IPS-NIHi11 (cell line): ENCODE measurements at regions not wholly inside any gene's neighbourhood (a gene's known extent, or its start where the extent isn't known, plus 50 kb on each side); places are given as distances from the start of the nearest gene placed in this dataset.
"Not testable (repeated sequence)": the region's sequence is repeated elsewhere in the genome, so short reads cannot be mapped to it uniquely, and the experiment has no call there.

Experiments used
- DNase-seq: peaks from one replicate; pipeline ENCODE4 v3.0.0; 2012; ENCODE audit warnings: mixed read lengths, low spot score

DNA sequence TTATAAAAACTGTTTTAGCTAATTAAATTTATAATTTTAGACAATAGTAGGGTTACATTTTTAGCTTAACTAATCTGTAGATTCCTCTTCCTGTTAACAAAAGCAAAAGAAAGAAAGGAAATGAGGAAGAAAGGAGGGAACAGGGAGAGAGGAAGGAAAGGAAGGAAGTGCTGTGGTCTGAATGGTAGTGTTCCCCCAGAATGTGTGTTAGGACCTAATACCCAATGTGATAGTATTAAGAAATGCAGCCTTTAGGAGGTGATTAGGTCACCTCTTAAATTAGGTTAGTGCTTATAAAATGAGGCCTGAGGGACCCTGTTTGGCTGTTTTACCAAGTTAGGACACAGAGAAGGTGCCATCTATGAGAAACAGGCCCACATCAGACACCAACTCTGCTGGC lies 136.9 kb upstream of the SAMSN1 start:
- no peak for DNase-seq

DNA sequence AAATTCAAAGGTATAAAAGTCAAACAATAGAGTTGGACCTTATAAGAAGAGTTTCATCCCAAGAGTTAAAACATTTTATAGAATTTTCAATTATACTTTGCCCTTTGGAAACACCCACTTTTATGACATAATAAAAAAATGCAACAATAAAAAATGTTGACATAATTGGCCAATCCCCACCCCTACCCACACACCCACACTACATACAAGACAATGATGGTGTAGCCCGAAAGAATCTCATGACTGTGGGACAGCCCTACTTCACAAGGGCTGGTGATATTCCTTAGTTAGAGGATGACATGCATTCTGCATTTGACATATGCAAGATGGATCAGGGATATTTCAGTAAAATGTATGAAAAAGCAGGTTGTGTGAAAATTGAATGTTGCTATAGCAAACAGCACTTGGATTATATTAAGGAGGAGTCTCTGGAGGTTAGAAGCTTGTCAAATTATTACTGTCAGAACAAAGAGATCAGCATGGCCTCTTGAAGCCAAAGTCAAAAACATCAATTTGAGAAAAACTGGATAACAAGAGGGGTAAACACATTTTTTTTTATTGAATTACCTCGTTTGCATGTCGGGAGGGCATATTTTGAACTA lies 133.0 kb upstream of the SAMSN1 start:
- no peak for DNase-seq

DNA sequence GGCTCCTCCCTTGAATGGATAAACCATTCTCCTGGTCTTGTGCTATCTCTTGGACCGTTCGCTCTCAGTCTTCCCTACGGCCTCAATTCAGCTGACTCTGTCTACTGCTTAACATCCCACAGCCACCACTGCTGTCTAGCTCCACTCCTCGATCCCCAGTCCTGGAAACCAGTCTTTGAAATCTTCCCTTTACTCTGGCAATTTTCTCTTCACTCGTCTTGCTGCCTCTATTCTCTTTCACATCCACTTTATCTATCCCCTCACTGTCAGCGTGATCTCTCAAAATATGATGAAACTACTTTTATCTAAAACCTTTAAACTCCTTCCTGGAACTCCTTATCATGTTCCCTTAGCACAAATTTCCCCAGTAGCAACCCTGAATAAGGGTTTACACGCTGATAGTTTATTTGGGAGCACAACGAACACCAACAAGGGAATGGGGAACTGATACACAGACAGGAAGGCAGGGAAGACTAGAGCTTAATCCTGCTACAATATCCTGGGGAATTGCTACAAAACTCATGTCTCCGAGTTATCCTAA lies 131.6 kb upstream of the SAMSN1 start:
- DNase-seq: no peak

DNA sequence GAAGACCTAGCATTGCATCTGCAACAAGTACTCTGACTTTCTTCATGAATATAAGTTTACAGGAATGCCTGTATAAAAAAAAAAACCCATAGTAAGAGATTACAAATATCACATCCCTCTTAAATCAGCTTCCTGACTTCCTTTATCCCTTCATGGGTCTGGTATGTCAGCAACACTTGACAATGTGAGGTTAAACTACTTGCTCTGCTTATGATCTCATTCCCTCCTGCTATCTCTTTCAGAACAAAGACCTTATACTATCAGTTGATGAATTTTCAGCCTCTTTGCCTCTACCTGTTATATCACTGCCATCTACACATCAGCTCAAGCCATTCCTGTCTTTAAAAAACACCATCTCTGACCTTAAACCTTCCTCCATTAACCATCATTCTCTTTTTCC lies 130.9 kb upstream of the SAMSN1 start:
- DNase-seq: no peak

DNA sequence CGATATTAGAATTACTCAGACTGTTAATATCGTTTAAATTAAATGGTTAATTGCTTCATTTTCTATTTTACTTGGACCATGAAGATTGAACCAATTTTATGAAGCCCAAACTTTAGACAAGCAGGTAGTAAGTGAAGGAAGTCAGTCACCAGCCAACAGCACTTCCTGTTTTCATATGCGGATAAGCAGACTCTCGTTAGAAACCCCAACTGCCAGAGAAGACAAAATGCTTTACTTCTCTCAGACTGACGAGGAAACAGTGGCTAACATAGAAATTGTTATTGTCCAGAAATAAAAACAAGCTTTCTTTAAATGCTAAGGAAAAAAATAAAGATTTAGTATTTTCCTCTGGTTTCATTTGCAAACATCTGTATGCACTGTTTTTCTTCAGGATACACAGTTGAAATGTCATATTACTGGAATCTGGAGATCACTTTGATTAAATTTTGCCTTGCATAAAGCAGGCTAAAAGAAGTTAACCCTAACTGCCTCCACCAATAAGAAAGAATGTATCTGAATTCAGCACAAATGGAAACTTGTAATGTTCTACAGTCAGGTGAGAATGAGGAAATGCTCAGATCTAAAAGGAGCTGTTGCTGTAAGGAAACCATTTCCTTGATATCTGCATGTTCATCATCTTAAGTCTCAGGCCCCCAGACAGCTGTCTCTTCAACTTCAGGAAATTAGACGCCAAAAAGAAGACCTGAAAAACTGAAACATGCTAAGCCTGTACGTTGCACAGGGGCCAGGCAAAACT lies 129.8 kb upstream of the SAMSN1 start:
- no peak for DNase-seq

DNA sequence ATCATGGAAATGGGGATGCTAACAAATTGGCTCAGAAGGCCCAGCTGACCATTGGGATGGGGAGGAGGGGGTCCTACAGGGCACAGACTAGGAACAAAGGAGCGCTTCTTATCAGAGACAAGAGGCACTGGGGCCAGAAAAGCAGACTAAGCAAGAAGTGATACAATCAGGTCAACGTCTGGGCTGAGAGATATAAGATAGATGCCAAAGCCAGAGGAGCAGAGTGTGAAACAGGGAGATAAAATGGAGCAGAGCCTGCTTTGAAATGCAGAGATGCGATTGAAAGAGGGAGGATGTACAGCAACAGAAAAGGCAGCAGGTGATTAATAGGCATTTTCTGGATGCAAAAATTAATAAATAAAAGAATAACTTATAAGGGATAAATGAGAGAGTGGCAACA lies 127.5 kb upstream of the SAMSN1 start:
- no peak for DNase-seq

DNA sequence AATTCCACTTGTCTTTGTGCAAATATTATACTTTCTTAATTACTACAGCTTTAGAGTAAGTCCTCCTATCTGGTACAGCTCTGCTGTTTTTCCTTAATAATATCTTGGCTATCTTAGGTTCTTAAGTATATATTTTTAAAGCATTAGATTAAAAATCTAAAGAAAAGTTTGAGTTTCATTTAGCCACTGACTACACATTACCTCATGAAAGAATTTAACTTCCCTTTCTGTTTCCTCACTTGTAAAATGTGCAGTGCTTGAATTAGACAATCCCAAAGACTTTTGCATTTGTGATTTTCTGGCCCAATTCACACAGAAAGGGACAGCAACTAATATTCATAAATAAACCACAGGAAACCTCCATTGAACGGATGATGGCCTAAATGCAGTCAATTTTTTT lies 126.4 kb upstream of the SAMSN1 start:
- no peak for DNase-seq

DNA sequence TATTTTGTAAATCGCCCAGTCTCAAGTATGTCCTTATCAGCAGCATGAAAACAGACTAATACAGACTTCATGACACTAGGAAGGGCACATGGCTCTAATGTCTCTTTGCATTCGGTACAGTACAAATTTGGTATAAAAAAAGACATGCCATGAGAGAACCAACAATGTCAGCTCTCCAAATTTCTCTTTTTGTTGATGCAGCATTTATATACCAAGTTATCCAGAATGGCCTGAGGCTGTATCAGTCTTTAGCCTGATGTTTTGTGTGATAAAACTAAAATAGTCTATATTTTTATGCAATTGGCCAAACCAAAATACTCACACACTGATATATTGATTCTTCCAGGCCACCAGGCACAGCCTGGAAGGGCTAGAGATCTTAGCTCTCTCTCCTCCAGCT lies 124.3 kb upstream of the SAMSN1 start:
- no peak for DNase-seq

DNA sequence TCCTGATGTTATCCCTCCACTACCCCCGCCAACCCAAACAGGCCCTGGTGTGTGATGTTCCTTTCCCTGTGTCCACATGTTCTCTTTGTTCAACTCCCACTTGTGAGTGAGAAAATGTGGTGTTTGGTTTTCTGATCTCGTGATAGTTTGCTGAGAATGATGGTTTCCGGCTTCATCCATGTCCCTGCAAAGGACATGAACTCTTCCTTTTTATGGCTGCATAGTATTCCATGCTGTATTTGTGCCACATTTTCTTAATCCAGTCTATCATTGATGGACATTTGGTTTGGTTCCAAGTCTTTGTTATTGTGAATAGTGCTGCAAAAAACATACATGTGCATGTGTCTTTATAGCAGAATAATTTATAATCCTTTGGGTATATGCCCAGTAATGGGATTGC lies 123.0 kb upstream of the SAMSN1 start:
- not testable (repeated sequence) for DNase-seq

DNA sequence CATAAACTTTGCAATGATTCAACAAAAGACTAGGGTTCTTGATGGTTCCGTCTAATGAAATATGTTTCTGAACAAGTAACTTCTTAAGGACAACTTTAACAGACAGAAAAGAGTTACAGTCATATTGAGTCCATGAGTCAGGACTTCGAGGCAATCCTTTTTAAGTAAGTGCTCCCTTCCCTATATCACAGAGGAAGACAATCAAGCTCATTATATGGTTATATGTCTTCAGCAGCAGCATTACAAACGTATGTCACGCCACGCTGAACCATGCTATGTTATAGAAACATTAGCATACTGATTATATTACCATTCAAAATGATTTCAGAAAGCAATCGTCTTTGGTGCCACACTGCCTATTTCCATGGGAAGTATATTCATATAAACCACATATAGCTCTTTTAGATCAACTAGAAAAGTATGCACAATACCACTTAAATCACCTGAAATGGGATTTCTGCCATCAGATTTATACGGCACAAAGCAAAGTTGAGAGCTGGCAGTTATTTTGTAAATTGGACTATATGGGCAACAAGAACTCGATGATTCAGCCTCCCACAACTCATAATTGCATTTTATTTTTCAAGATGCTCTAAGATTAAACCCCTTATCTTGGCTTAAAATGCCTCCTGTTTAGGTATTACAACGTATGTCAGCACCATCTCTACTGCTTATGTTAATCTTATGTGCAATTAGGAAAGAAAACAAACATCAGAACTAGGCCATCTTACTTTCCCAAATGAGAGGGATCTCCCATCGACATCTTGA lies 111.3 kb upstream of the SAMSN1 start:
- DNase-seq: no peak

DNA sequence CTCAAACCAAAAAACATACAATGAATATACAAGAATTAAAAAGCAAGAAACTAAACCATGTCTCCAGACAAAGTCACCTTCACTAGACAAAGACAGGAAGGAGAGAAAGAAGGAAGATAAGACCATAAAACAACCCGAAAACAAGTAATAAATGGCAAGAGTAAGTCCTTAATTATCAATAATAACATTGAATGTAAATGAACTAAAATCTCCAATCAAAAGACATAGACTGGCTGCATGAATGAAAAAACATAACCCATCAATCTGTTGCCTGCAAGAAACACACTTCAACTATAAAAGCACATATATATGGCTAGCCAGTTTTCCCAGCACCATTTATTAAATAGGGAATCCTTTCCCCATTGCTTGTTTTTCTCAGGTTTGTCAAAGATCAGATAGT lies 100.8 kb upstream of the SAMSN1 start:
- no peak for DNase-seq

DNA sequence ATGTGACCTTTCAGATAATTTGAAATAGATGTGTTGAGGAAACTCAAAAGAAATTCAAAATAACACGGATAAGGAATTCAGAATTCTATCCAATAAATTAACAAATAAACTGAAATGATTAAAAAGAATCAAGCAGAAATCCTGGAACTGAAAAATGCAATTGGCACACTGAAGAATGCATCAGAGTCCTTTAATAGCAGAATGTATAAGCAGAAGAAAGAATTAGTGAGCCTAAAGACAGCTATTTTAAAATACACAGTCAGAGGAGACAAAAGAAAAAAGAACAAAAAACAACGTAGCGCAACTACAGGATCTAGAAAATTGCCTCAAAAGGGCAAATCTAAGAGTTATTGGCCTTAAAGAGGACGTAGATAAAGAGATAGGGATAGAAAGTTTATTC lies 99.6 kb upstream of the SAMSN1 start:
- no peak for DNase-seq

DNA sequence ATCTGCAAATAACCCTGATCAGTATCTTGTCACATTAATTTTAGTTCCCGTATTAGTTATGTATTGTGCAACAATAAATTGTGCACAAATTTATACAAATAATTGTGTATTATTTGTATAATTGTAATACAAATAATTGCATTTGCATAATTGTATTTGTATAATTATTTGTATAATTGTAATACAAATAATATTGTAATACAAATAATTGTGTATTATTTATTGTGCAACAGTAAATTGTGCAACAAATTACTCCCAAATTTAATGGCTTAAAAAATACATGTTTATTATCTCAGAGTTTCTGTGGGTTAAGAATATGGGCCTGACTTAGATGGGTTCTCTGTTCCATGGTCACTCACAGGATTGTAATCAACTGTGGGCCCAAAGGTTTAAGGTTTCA lies 86.2 kb upstream of the SAMSN1 start:
- DNase-seq: no peak

DNA sequence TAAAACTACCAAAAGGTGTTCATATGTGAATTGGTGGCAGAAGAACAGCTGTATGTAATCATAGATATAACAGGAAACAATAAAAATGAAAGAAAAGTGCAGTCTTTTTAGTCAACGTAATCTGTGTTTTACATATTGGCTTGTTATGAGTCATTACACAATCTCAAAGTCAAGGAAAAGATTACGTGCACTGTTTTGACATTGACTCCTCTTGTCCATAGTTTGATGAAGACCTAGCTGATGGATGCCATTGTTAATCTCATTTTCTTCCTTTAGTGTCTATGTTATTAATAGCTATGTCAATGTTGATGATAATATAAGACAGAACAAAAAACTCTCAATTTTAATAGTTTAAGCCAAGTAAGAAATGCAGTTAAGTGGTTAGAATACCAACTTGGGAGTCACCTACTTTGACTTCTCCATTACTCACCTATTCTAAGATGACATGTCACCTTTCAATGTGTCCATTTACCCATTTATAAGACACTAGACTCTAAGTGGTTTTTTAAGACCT lies 84.5 kb upstream of the SAMSN1 start:
- DNase-seq: no peak

DNA sequence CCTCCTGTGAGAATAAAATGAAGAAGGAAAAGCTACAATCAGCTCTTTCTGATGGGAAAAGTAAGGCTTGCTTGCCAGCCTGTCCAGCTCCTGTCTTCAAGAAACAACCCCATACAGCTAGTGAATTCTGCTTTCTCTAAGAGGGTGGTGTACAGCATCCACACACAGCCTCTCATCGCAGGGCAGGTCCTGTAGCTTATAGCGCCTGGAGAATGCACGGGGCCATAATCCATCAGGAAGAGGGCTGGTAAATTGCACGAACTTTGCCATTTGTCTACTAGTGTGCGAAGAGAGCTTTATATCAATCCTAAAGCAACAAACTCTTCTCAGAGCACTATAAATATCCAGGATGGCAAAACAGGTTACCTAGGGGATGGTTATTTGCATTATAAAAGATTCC lies 83.3 kb upstream of the SAMSN1 start:
- DNase-seq: no peak

DNA sequence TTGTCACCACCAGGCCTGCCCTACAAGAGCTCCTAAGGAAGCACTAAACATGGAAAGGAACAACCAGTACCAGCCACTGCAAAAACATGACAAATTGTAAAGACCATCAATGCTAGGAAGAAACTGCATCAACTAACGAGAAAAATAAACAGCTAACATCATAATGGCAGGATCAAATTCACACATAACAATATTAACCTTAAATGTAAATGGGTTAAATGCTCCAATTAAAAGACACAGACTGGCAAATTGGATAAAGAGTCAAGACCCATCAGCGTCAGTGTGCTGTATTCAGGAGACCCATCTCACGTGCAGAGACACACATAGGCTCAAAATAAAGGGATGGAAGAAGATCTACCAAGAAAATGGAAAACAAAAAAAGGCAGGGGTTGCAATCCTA lies 77.0 kb upstream of the SAMSN1 start:
- not testable (repeated sequence) for DNase-seq

DNA sequence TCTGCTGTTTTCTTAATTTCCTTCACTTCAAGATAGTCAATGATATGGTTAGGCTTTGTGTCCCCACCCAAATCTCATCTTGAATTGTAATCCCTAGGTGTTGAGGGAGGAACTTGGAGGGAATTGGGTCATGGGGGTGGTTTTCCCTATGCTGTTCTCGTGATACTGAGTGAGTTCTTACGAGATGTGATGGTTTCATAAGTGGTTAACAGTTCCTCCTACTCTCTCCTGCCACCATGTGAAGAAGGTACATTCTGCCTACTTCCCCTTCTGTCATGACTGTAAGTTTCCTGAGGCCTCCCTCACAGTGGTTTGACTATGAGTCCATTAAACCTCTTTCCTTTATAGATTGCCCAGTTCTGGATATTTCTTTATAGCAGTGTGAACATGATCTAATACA lies 74.0 kb upstream of the SAMSN1 start:
- no peak for DNase-seq

DNA sequence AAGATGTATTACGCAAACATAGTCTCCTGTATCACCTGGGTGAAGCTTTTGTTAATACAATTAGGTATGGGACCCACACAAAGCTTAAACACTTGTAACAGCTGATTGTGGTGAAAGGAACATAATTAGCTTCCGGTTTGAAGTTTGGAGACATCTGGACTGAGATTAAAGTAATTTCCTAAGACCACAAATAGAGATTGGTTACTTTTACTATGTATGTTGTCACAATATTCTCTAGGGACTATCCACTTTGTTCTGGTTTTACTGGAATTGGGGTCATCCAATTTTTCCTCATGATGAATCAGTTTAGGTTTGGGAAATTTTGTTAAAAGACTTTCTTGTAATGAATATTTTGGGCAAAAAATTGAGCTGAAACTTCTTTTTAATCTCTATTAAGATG lies 71.8 kb upstream of the SAMSN1 start:
- DNase-seq: no peak

DNA sequence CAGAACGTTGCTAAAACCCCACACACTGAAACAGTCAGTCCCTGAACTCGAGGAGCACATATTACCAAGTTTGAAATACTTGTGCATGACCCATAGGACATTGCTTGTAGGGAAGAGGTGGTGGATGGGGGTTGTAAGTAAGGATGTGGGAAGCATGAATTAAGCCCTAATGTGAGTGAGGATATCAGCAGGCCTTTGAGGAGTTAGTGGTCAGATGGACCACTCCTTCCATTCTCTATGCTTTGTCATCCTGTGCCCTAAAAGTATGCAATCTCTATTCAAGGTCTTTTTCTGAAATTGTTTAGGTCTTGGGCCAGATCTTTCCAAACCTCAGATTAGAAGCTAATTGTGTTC lies 70.9 kb upstream of the SAMSN1 start:
- no peak for DNase-seq

DNA sequence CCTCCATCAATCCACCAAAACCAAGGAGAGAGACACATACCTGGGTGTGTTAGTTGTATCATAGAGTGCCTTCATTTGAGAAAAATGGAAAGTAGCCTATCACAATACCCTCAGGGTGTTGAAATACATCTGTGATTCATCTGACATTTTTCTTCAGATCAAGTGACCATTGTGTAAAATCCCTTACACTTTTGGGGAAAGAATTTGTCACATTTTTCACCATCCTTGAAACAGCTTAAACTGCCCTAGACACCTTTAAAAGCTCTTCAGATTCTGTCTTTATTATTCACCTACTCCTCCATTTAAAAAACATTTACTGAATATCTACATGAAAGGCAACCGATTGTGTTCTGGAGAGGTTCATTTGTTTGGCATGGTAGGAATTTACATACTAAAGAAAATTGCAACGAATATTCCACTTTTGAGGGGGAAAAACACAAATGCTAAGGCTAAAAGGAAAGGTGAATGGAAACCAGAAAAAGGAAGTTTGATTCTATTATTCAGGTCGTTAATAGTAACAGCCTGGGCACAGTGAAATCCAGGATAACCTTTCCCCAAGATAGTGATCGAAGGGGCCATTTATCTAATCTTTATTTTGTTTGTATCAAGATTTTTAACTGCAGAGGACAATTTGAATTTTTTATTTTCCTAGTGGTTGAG lies 70.4 kb upstream of the SAMSN1 start:
- no peak for DNase-seq

DNA sequence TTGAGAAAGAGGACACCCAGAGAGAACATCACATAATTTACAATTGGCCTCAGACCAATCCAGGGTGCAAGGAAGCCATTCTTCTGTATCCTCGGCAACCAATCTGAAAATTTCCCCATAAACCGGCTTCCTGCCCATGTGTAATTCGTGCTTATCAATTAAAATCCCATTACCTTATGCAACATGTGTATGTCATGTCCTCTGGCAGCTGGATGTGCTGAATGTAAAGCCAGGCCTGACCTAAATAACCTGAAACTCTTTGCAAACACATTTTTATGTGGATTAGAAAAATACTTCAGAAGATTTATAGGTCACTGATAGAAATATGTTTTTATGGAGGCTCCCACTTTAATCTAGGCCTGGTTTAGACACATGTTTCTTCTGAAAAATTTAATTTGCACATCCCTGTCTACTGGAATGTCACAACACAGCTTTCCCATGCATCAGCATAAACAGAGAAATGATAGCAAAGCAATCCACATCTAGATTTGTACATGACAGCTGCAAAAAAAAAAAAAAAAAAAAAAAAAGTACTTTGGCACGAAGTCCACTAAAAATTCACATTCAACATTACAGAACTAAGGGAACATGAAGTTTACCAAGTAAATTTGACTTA lies 69.4 kb upstream of the SAMSN1 start:
- DNase-seq: no peak

DNA sequence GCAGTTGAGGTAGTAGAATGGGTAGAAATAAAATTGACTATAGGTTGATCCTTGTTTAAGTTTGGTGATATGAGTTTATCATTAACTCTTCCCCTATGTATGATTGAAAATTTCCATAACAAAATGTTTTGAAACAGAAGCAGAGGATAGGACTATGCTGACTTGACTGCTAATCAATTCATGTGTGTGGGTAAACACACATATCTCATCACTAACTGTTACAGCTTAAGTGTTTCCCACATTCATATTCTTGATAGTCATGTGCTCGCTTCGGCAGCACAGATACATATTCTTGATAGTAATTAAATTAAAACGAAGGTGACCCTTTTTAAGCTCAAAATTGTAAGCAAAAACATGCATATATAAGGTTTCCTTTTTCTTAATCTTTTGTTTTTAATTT lies 68.2 kb upstream of the SAMSN1 start:
- no peak for DNase-seq
